CD4-positive, alpha-beta T cell treated with Interleukin-17A for 1 hour (primary cell): ENCODE measurements at regions not wholly inside any gene's neighbourhood (a gene's known extent, or its start where the extent isn't known, plus 50 kb on each side); places are given as distances from the start of the nearest gene placed in this dataset.

Experiments used
- DNase-seq: peaks from one replicate; pipeline ENCODE4 v3.0.0-alpha.2; 2020

- DNase-seq = no peak
These were observed 176.2 kb upstream of the TOPAZ1 start for GRCh38 chr3:44065311-44066094.

- no peak for DNase-seq
These were observed 174.9 kb upstream of the TOPAZ1 start for GRCh38 chr3:44066806-44067205.

- no peak for DNase-seq
These were observed 174.3 kb upstream of the TOPAZ1 start for GRCh38 chr3:44067431-44067830.

- no peak for DNase-seq
These were observed 172.9 kb upstream of the TOPAZ1 start for GRCh38 chr3:44068753-44069152.

- DNase-seq = no peak
These were observed 172.4 kb upstream of the TOPAZ1 start for GRCh38 chr3:44069276-44069675.

DNA sequence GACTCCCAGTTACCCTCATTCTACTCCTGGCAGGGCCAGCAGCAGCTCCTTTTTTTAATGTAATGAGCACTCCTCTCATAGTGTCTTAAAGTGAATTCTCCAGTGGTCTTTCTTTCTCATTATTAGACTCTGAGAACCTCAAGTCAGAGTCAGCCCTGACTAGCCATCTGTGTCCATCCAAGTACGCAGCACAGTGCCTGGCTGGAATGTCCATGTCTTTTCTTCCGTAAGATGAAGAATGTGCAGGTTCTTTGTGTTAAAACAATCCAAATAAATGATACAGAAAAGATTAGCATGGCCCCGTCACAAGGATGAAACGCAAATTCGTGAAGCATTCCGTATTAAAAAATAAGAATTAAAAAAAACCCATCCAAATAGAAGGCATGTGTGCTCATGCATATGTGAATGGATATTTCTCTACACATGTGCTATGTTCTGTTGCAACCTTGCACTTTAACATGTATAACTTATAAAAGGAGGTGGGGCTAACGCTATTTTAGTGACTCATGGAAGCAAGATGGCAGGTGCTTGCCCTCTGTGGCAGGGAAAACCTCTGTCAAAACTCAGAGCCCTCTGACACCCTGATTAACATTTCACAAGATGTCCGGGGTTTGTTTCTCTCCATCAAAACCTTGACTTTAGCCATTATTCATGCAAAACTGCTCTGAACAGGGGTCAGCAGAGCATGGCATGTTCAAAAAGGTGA lies 170.7 kb upstream of the TOPAZ1 start:
- no peak for DNase-seq

GRCh38 chr3:44072601-44073540 lies 168.8 kb upstream of the TOPAZ1 start:
- no peak for DNase-seq

GRCh38 chr3:44074181-44074580 lies 167.5 kb upstream of the TOPAZ1 start:
- DNase-seq = no peak

DNA sequence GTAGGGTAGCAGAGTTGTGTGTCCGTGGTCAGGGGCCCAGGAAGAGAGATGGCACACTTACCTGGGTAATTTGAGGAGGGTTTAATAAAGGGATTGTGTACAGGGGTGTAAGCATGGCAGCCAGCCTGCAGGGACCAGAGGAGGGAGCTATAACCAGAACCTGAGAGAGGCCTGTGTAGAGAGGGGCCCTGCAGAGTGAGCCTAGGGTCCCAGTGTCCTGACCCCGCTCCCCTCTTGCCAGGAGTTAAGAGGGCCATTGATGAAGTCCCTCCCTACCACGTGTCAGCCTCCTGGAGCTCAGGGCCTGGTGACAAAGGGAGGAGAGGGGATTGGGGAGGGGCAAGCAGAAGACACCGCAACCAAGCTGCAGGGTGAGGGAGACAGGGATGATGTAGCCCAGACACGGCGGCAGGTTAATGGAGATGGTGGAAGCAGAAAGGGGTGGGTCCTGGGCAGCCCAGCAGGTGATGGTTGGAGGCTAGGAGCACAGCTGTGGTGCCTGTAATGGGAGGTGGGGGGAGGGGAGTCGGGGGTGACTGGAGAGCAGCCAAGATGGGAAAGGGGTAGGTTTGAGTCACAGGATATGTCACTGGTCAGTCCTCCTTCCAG lies 165.4 kb upstream of the TOPAZ1 start:
- no peak for DNase-seq

DNA sequence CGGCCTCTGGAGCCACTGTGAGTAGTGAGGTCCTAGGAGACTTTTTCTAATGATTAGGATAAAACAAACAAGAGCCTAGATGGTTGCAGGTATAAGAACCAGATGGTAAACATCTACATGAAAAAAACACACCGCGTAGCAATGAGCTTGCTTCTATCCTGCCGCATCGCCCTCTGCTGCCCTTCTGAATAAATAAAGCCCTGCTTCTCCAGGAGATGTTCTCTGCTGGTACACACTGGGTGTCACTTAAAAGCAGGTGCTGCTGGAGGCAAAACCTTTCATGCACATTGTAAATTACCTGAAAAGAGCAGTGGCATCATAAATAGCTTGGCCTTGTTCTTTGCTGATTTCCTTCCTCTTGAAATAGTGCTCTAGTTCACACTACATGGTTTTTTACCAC lies 164.4 kb upstream of the TOPAZ1 start:
- no peak for DNase-seq

- DNase-seq = no peak
These were observed 162.8 kb upstream of the TOPAZ1 start for GRCh38 chr3:44078863-44079262.

DNA sequence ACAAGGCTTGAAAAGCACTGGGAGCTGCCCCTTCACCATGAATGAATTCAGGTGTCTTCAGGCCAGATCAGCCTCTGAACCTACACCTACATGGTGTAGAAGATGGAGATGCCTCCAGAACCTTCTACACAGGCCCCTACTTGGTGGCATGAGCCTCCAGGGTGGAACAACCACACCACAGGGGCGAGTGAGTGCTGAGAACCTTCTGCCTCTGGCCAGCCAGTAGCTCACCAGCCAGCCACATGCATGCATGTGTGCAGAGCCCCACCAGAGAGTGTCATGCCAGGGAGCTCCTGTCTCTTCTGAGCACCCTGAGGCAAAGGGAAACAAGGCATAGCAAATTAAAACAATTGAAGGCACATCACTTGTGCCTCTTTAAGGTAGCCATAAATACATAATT lies 161.8 kb upstream of the TOPAZ1 start:
- no peak for DNase-seq

GRCh38 chr3:44080474-44081072 lies 161.1 kb upstream of the TOPAZ1 start:
- DNase-seq = no peak

DNA sequence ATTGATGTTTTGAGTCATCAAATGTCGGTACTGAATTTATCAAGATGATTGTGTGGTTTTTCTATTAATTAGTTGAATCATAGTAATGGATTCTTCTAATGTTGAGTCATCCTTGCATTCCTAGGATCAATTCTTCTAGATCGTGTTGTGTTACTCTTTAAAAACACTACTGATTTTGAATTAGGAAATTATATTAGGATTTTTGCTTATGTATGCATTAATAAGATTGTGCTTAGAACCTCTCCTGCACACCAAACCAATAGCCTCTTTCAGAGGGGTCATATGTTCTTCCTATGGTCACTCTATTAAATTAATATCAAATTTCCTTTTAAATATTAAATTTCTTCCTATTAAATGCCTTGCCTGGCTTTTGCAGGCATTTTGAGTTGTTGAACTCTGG lies 151.7 kb upstream of the TOPAZ1 start:
- DNase-seq = no peak

DNA sequence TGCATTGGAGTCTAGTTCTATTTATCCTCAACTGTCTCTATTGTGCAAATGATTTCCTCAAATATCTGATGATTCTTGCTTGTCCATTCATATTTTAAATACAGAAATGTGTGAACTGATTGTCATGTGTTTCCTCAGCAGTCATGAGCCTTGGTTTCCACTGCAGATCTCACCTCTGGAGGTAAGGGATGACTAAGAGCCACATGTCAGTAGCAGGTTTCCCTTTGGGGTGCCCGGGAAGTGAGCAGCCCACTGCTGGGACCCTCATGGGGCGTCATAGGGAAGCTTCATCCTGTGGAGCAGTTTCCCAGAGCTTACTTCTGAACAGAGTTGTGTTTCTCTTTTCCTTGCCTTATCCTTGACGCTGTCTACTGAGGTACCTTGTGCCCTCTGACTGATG lies 149.2 kb upstream of the TOPAZ1 start:
- no peak for DNase-seq

DNA sequence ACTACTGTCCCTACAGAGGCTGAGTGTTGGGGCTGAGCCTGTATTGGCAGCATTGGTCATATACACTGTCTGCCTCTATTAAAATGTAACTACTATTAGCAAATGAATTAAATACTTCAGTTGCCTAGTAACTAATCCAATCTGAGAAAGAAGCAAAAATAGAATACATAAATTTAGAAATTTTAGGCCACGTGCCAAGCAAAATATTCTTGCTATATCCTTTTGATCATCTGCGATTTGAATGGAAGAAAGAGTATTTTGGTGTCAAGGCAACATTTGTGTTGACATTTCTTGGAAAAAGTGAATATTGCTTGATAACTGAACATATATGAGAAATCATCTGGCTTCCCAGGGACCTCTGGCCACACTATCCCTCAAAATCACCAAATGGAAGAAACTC lies 148.2 kb upstream of the TOPAZ1 start:
- no peak for DNase-seq

GRCh38 chr3:44098656-44099415 lies 142.8 kb upstream of the TOPAZ1 start:
- no peak for DNase-seq

GRCh38 chr3:44099566-44100297 lies 142.0 kb upstream of the TOPAZ1 start:
- DNase-seq = no peak

DNA sequence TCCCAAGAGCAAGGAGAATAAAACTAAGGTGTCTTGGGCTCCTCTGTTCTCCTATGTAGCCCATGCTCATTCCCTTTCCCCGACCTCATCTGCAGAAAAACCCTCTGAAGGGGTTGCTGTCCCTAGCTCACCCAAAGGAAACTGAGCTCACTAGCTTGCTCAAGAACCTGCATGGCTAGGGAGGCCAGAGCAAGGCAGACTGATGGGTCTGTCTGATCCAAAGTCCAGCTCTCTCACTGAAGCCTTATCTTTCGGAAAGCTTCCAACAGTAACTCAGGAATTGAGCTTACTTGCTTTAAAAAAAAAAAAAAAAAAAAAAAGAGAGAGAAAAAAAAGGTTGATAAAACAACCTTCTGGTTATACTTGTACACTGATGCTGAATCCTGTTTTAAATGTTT lies 141.4 kb upstream of the TOPAZ1 start:
- DNase-seq = no peak

- DNase-seq = no peak
These were observed 137.6 kb upstream of the TOPAZ1 start for GRCh38 chr3:44104043-44104442.

DNA sequence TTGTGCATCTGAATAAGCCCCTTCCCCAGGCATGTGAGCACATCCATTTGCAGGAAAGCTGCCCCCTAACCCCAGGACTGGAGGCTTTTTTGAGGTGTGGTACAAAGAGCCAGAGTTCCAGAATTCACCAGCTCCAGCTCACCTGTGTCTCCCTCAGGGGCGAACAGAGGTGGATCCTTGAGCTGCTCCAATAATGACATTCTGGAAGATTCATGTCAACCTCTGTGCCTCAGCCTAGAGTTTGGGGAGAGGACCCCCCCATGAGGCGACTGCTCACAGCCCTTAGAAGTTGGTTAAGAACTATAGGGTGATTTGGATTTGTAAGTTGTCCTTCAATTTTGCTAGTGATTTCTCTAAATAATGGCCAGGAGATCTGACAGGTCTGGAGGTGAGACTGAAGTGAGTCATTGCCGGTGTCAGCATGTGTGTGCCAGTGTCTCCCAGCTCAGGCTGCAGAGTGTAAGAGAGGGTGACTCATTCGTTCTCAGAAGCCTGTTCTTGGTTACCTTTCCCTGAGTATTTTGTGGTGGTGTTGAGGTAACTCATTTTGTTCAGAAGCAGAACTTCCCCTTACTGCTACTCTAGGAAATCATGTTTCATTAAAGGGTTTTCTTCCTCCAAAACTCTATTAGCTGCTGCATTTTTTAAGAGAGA lies 136.9 kb upstream of the TOPAZ1 start:
- no peak for DNase-seq
